HepG2 (cell line): ENCODE measurements at regions not wholly inside any gene's neighbourhood (a gene's known extent, or its start where the extent isn't known, plus 50 kb on each side); places are given as distances from the start of the nearest gene placed in this dataset.

Experiments used
- ATAC-seq: fragments of 200-7000 bp; cut with Tn5 transposase; 3 replicates; pipeline ENCODE4 v1.9.1; 2020; ENCODE audit warnings: mild to moderate bottlenecking, moderate library complexity
- BruUV-seq: library from RNA; stranded (reverse); fragments of 400-500 nt; replicated peaks from 2 replicates; lab custom pipeline; 2021; lab: Mats Ljungman, UMichigan
- CTCF ChIA-PET: fragments of 300-600 bp; formaldehyde crosslinking; extraction: SDS; loops from one replicate; lab custom pipeline; 2021; ENCODE audit warnings: low total read pairs, inconsistent platforms, low intra/inter-chr PET ratio; lab: Yijun Ruan, JAX
- POLR2A ChIA-PET: fragments of 350-600 bp; sonication (Branson Sonifier 250); formaldehyde crosslinking; loops from one replicate; lab custom pipeline; 2020; ENCODE audit warnings: antibody characterized with exemption, inconsistent platforms; lab: Yijun Ruan, JAX
- DNase-seq: peaks from one replicate; pipeline ENCODE4 v3.0.0-alpha.2; 2015; ENCODE audit warnings: low spot score
- FAIRE-seq: peaks from 3 replicates; lab custom pipeline; 2011; peaks lifted over from hg19 to GRCh38; lab: Jason Lieb, UNC
- H2AFZ ChIP-seq: one replicate; pipeline ENCODE4 v1.6.1; 2011; ENCODE audit warnings: low read length, inconsistent platforms
- H3K27ac ChIP-seq: fragments of 300-600 bp; 3 replicates; pipeline ENCODE4 v1.8.0; 2011; ENCODE audit warnings: mixed run types, mild to moderate bottlenecking, mixed read lengths, low read length, inconsistent platforms; ENCODE audit not compliant: insufficient read depth; ENCODE audit errors: extremely low read length
- H3K27me3 ChIP-seq, 2 experiments: fragments of 200-600 bp in 1 of 2; 2 replicates in 1 of 2; 3 replicates in 1 of 2; pipeline versions ENCODE4 v1.6.0 to v1.8.0; 2011; ENCODE audit warnings: low read length in 2 of 2, mild to moderate bottlenecking in 2 of 2, moderate library complexity in 2 of 2, inconsistent platforms in 1 of 2; ENCODE audit not compliant: insufficient read depth in 2 of 2, control insufficient read depth in 1 of 2
- H3K36me3 ChIP-seq, 2 experiments: fragments of 200-600 bp in 1 of 2; replicated peaks in 1 of 2; 2 replicates in 1 of 2; 3 replicates in 1 of 2; pipeline versions ENCODE4 v1.5.1 to v1.8.0; 2011; ENCODE audit warnings: low read length in 2 of 2, inconsistent platforms in 1 of 2; ENCODE audit not compliant: insufficient read depth in 2 of 2, control insufficient read depth in 1 of 2
- H3K4me1 ChIP-seq: 2 replicates; pipeline ENCODE4 v1.5.1; 2012; ENCODE audit warnings: low read length, inconsistent platforms; ENCODE audit not compliant: insufficient read depth
- H3K4me2 ChIP-seq: 2 replicates; pipeline ENCODE4 v1.6.0; 2011; ENCODE audit warnings: low read depth, low read length, inconsistent platforms
- H3K4me3 ChIP-seq, 3 experiments: fragments of 200-600 bp in 1 of 3; sonication (generic), shearing (Covaris generic) in 1 of 3; replicated peaks in 1 of 3; 2 replicates each; pipeline ENCODE4 v1.5.1; 2011 to 2016; ENCODE audit warnings: low read length in 3 of 3, inconsistent platforms in 2 of 3, low read depth in 2 of 3, mild to moderate bottlenecking in 2 of 3, control low read depth in 1 of 3, mixed read lengths in 1 of 3; ENCODE audit not compliant: insufficient read depth in 1 of 3
- H3K79me2 ChIP-seq: one replicate; pipeline ENCODE4 v1.6.1; 2011; ENCODE audit warnings: low read length, inconsistent platforms; ENCODE audit not compliant: insufficient read depth
- H3K9ac ChIP-seq: 2 replicates; pipeline ENCODE4 v1.6.0; 2011; ENCODE audit warnings: mild to moderate bottlenecking, low read depth, low read length, inconsistent platforms; ENCODE audit not compliant: insufficient read depth
- H3K9me3 ChIP-seq: 2 replicates; pipeline ENCODE4 v1.5.1; 2012; ENCODE audit warnings: mild to moderate bottlenecking, low read length
- H4K20me1 ChIP-seq: 2 replicates; pipeline ENCODE4 v1.6.0; 2011; ENCODE audit warnings: inconsistent platforms, mild to moderate bottlenecking, low read length, moderate library complexity; ENCODE audit not compliant: insufficient read depth
- BORCS8-MEF2B ChIP-seq: sonication (generic); formaldehyde crosslinking; IDR thresholded peaks from 2 replicates; pipeline ENCODE4 v1.8.0; 2022; ENCODE audit warnings: mild to moderate bottlenecking, missing genetic modification reagents
- DNMT1 ChIP-seq: sonication (generic); formaldehyde crosslinking; IDR thresholded peaks from 2 replicates; pipeline ENCODE4 v1.5.1; 2020; ENCODE audit warnings: mild to moderate bottlenecking, missing genetic modification reagents
- HNRNPLL ChIP-seq: fragments of 200-400 bp; formaldehyde crosslinking; IDR thresholded peaks from 2 replicates; pipeline ENCODE4 v1.6.1; 2017; ENCODE audit warnings: mild to moderate bottlenecking, low read depth, low read length; ENCODE audit not compliant: poor library complexity, severe bottlenecking
- IKZF1 ChIP-seq: fragments of 450-650 bp; IDR thresholded peaks from 2 replicates; pipeline ENCODE4 v1.7.1; 2016
- KAT2B ChIP-seq: fragments of 150-350 bp; IDR thresholded peaks from 2 replicates; pipeline ENCODE4 v1.6.1; 2014; ENCODE audit warnings: low read depth, low read length, borderline replicate concordance
- KDM6A ChIP-seq: IDR thresholded peaks from 2 replicates; pipeline ENCODE4 v1.6.1; 2016; ENCODE audit warnings: low read depth
- NFIC ChIP-seq: IDR thresholded peaks from 2 replicates; pipeline ENCODE4 v1.6.1; 2012; ENCODE audit warnings: mild to moderate bottlenecking, low read length, inconsistent platforms
- NPAS2 ChIP-seq: sonication (generic); formaldehyde crosslinking; IDR thresholded peaks from 2 replicates; pipeline ENCODE4 v1.8.0; 2022; ENCODE audit warnings: mild to moderate bottlenecking, missing genetic modification reagents, borderline replicate concordance
- RXRB ChIP-seq: IDR thresholded peaks from 2 replicates; pipeline ENCODE4 v1.6.1; 2016; ENCODE audit warnings: borderline replicate concordance, missing genetic modification reagents, missing compliant biosample characterization
- ZNF367 ChIP-seq: sonication (generic); formaldehyde crosslinking; IDR thresholded peaks from 2 replicates; pipeline ENCODE4 v1.4.0; 2020; ENCODE audit warnings: missing genetic modification reagents, borderline replicate concordance
- ZNF484 ChIP-seq: sonication (generic); formaldehyde crosslinking; IDR thresholded peaks from 2 replicates; pipeline ENCODE4 v1.5.1; 2020; ENCODE audit warnings: mild to moderate bottlenecking, low read depth, missing genetic modification reagents, borderline replicate concordance
- WGBS: methylation state at CpG from one replicate; pipeline ENCODE4 v1.1.6; 2017; ENCODE audit warnings: low lambda C conversion rate; 5-methylcytosine and 5-hydroxymethylcytosine counted together
- in situ Hi-C: cut with HindIII; loops from 2 replicates; pipeline ENCODE4 v1.10.0; 2017; ENCODE audit warnings: low pct_unique_long_range_greater_than_20kb; ENCODE audit not compliant: extremely low pct_ligation_motif_present
- intact Hi-C: fragments of 100-400 bp; cut with micrococcal nuclease; formaldehyde crosslinking; loops from one replicate; pipeline ENCODE4 v1.10.0; 2022; ENCODE audit not compliant: unreplicated experiment
- TF ChIP-seq, protein P1 (sequence below): sonication (generic); formaldehyde crosslinking; IDR thresholded peaks from 2 replicates; pipeline ENCODE4 v1.9.0; 2021; ENCODE audit warnings: missing genetic modification reagents, borderline replicate concordance

GRCh38 chr3:95798628-95799027 lies 1015.8 kb upstream of the EPHA6 start:
- no peak for TF ChIP-seq HNRNPLL
- TF ChIP-seq NPAS2 (CRISPR knock-in tag) = no peak
- TF ChIP-seq NFIC = no peak
- no peak for TF ChIP-seq BORCS8-MEF2B (CRISPR knock-in tag)
- TF ChIP-seq, protein P1, sequence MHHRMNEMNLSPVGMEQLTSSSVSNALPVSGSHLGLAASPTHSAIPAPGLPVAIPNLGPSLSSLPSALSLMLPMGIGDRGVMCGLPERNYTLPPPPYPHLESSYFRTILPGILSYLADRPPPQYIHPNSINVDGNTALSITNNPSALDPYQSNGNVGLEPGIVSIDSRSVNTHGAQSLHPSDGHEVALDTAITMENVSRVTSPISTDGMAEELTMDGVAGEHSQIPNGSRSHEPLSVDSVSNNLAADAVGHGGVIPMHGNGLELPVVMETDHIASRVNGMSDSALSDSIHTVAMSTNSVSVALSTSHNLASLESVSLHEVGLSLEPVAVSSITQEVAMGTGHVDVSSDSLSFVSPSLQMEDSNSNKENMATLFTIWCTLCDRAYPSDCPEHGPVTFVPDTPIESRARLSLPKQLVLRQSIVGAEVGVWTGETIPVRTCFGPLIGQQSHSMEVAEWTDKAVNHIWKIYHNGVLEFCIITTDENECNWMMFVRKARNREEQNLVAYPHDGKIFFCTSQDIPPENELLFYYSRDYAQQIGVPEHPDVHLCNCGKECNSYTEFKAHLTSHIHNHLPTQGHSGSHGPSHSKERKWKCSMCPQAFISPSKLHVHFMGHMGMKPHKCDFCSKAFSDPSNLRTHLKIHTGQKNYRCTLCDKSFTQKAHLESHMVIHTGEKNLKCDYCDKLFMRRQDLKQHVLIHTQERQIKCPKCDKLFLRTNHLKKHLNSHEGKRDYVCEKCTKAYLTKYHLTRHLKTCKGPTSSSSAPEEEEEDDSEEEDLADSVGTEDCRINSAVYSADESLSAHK (CRISPR knock-in tag) = no peak
- no peak for TF ChIP-seq ZNF367 (CRISPR knock-in tag)
- TF ChIP-seq ZNF484 (CRISPR knock-in tag) = no peak
- no peak for TF ChIP-seq KAT2B
- TF ChIP-seq KDM6A (CRISPR knock-in tag) = no peak
- no peak for TF ChIP-seq DNMT1 (CRISPR knock-in tag)
- no peak for TF ChIP-seq IKZF1
- TF ChIP-seq RXRB = no peak
- TF ChIP-seq, all 625 proteins: peak for 0
- 0% methylated on average over 1 of the region's 1 CpG for WGBS
- no peak overlapping the region for H3K4me3 ChIP-seq
- H3K9ac ChIP-seq = no peak overlapping the region
- H3K9me3 ChIP-seq = no peaks in the 10 kb centered on the region
- ATAC-seq (no peak), DNase-seq (no peak), FAIRE-seq (no peak)
- ChIA-PET CTCF (no interaction called here), POLR2A (no interaction called here)
- no peak overlapping the region for H3K27ac ChIP-seq
- H3K36me3 ChIP-seq = no peaks in the 10 kb centered on the region
- H4K20me1 ChIP-seq = no peaks in the 10 kb centered on the region
- no peak overlapping the region for H2AFZ ChIP-seq
- intact Hi-C loops (no loop called here), in situ Hi-C loops (no loop called here)
- H3K27me3 ChIP-seq = no peaks in the 10 kb centered on the region; a peak in 1 of 5 replicates
- H3K79me2 ChIP-seq = no peaks in the 10 kb centered on the region
- no peaks in the 10 kb centered on the region for H3K4me1 ChIP-seq
- no TSS peak for BruUV-seq
- no peak overlapping the region for H3K4me2 ChIP-seq
